ENCODE measurements at regions not wholly inside any gene's neighbourhood (a gene's known extent, or its start where the extent isn't known, plus 50 kb on each side); places are given as distances from the start of the nearest gene placed in this dataset.

DNA sequence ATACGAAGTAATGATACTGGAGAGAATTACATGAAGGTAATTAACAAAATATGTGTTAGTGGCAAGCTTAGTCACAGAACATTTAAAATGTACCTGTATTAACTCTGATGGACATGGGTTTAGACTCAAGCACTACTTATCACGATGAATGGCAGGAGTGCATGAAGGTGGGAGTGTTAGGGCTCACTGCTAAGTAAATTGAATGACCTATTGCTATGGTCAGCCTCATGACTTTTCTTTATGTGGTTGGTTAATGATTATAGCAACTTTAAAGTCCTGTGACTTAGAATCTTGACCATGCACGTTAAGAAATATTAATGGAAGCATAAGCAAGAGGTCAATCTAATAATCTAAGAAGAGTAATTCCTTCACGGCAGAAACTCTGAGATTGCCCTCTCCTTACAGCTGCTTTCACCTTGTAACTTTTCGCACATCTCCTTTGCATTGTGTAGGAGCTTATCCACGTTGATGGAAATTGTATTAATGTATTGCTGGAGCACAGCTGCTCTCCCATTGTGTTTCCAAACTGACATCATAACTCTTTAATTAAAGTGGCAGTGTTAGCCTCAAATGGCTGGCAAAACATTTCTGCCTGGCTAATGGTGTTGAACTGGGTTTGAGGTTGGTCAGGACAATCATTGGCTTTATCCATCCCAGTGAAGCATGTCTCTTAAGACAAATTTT is 114.5 kb downstream of the RXFP2 start:
- no peak for DNase-seq (ENCODE audit: extremely low read depth in 1 of 11, low read depth in 9 of 11, low spot score in 4 of 11)

DNA sequence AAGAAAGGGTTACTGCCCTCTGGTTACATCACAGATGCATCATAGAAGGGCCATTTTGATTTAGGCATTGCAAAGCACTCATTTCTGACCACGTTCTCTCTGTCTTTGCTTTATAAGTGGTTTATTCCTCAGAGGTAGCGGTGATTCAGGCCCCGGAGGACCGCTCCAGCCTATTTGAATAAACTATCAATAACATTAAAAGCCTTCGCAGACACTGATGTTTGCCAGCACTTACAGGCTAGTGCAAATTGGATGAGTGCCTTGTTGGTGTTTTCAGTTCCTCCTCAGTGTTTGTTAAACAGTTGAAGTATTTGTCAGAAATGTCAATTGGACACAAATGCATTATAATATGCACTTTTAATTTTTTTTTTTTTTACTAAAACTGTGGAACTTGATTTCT is 120.2 kb downstream of the RXFP2 start:
- DNase-seq (ENCODE audit: extremely low read depth in 1 of 11, low read depth in 9 of 11, low spot score in 4 of 11) = no peak

DNA sequence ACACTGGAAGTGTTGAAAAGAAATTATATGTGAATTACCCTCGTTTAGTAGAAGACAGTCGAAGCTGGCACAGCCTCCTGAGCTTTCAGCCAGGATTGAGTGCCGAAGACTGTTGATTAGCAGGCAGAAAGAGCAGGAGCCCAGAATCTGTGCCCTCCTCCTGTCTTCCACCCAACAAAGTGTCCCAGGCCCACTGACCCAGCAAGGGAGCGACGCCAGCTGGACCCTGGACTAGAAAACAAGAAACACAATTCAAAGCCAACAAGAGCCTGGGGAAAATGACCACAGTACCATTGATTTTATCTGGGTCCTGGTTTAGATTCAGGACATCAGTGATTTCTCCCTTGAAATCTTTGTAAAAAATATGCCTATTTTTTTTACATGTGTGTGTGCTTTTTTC is 120.7 kb downstream of the RXFP2 start:
- DNase-seq (ENCODE audit: extremely low read depth in 1 of 11, low read depth in 9 of 11, low spot score in 4 of 11) = no peak

GRCh38 chr13:31862828-31863227 is 123.5 kb downstream of the RXFP2 start:
- DNase-seq (ENCODE audit: extremely low read depth in 1 of 11, low read depth in 9 of 11, low spot score in 4 of 11) = no peak

- DNase-seq (ENCODE audit: extremely low read depth in 1 of 11, low read depth in 9 of 11, low spot score in 4 of 11) = no peak
Observed at GRCh38 chr13:31864307-31864706, 125.0 kb downstream of the RXFP2 start.

DNA sequence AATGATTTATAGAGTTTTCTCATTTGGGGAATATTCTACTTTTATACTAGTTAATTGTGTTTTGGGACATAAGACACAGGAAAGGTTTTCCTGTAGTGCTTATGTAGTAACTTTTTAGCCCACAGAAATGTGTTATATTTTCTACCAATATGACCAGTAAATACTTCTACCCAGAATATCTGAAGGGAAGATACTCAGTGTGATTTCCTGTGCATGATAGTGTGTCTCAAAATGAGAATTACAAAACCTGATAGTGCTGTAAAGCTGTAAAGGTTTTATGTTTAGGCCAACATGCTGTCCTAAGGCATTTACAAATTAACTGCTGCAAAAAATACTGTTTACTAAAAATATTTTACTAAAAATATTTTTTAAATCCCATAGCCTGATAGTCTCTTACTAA is 126.8 kb downstream of the RXFP2 start:
- DNase-seq (ENCODE audit: extremely low read depth in 1 of 11, low read depth in 9 of 11, low spot score in 4 of 11) = no peak

DNA sequence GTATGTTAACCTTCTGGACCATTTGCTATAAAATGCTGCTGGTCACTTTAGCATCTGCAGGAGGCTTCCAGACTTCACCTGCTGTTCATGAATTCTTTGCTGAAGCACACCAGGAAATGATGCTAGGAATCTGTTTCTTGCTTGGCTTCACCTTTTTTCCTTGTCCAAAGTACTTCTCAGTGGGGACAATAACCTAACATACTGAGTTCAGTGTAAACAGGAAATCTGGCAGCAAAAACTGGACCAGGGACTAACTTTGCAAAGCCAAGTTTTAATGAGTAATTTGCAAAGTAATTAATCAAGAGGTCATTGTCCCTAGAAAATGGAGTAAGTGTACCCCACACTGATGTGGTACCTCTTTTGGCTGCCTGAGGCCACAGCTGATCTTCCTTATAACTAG is 128.4 kb downstream of the RXFP2 start:
- no peak for DNase-seq (ENCODE audit: extremely low read depth in 1 of 11, low read depth in 9 of 11, low spot score in 4 of 11)

GRCh38 chr13:31869582-31869981 is 130.3 kb downstream of the RXFP2 start:
- DNase-seq (ENCODE audit: extremely low read depth in 1 of 11, low read depth in 9 of 11, low spot score in 4 of 11) = no peak

DNA sequence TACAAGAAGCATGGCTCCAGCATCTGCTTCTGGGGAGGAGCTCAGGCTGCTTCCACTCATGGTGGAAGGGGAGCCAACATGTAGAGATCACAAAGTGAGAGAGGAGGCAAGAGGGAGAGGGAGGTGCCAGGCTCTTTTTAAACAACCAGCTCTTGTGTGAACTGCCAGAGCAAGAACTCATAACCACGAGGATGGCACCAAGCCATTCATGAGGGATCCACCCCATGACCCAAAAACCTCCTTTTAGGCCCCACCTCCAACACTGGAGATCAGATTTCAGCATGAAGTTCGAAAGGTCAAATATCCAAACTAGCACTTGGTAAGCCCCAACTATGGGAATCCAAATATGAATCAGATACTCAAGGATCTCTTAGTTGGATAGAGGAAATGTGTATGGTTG is 131.2 kb downstream of the RXFP2 start:
- no peak for DNase-seq (ENCODE audit: extremely low read depth in 1 of 11, low read depth in 9 of 11, low spot score in 4 of 11)

- DNase-seq (ENCODE audit: extremely low read depth in 1 of 11, low read depth in 9 of 11, low spot score in 4 of 11) = no peak
Observed at GRCh38 chr13:31873145-31873544, 133.8 kb downstream of the RXFP2 start.

DNA sequence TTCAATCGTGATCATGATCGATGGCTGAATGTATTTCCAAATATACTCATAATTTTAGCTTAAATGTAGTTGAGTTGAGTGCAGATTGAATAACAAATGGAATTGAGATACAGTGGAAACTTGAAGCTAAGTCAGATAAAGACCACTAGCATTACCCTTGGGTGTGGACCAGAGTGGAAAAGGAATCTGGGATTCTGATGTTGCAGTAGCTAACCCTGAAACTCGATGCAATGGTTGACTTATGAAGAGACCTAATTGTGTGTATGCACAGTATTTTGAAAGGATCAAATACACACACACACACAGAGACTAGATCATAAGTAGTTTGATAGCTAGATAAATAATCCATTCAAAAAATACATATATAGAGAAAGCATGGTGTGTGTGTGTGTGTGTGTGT is 135.8 kb downstream of the RXFP2 start:
- no peak for DNase-seq (ENCODE audit: extremely low read depth in 1 of 11, low read depth in 9 of 11, low spot score in 4 of 11)

DNA sequence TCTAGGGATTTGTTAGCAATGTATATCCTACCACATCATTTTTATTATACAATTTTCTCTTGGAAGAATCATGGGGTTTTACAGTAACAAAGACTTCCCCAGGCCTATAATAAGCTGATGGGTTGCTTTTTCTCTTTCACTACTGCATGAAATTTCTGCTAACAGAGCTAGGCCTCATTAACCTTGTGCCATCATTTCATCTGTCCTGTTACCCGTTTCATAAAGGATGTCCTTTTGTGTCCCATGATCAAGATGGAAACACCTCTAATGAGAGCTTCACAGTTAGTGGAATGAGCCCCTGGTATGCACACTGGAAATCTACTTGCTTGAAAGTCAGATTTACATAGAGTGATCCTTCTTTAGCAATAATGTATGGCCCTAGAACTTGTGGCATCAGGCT is 138.7 kb downstream of the RXFP2 start:
- no peak for DNase-seq (ENCODE audit: extremely low read depth in 1 of 11, low read depth in 9 of 11, low spot score in 4 of 11)

GRCh38 chr13:31878495-31878894 is 139.2 kb downstream of the RXFP2 start:
- no peak for DNase-seq (ENCODE audit: extremely low read depth in 1 of 11, low read depth in 9 of 11, low spot score in 4 of 11)

- DNase-seq (ENCODE audit: extremely low read depth in 1 of 11, low read depth in 9 of 11, low spot score in 4 of 11) = no peak
Observed at GRCh38 chr13:31878955-31879354, 139.6 kb downstream of the RXFP2 start.

DNA sequence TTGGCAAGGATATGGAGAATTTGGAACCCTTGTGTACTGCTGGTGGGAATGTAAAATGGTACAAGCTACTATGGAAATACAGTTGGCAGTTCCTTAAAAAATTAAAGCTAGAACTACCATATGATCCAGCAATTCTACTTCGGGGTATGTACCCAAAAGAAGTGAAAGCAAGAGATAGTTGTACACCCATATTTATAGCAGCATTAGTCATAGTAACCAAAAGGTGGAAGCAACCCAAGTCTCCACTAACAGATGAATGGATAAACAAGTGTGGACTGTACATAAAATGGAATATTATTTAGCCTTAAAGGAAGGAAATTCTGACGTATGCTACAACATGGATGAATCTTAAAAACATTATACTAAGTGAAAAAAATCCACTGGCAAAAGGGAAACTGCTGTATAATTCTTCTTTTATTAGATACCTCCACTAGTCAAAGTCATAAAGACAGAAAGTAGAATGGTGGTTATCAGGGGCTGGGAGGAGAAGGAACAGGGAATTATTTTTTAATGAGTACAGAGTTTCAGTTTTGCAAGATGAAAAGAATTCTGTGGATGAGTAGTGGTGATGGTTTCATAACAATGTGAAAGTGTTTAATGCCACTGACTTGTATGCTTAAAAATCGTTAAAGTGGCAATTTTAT is 141.6 kb downstream of the RXFP2 start:
- DNase-seq (ENCODE audit: extremely low read depth in 1 of 11, low read depth in 9 of 11, low spot score in 4 of 11) = no peak

GRCh38 chr13:31881495-31881882 is 142.2 kb downstream of the RXFP2 start:
- DNase-seq (ENCODE audit: extremely low read depth in 1 of 11, low read depth in 9 of 11, low spot score in 4 of 11) = no peak

DNA sequence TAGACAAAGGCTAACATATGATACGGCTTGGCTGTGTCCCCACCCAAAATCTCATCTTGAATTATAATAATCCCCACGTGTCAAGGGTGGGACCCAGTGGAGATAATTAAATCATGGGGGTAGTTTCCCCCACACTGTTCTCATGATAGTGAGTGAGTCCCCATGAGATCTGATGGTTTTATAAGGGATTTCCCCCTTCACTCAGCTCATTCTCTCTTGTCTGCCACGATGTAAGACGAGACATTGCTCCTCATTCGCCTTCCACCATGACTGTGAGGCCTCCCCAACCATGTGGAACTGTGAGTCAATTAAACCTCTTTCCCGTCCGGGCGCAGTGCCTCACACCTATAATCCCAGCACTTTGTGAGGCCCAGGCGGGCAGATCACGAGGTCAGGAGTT is 143.5 kb downstream of the RXFP2 start:
- no peak for DNase-seq (ENCODE audit: extremely low read depth in 1 of 11, low read depth in 9 of 11, low spot score in 4 of 11)

GRCh38 chr13:31884556-31884955 is 145.2 kb downstream of the RXFP2 start:
- no peak for DNase-seq (ENCODE audit: extremely low read depth in 1 of 11, low read depth in 9 of 11, low spot score in 4 of 11)

DNA sequence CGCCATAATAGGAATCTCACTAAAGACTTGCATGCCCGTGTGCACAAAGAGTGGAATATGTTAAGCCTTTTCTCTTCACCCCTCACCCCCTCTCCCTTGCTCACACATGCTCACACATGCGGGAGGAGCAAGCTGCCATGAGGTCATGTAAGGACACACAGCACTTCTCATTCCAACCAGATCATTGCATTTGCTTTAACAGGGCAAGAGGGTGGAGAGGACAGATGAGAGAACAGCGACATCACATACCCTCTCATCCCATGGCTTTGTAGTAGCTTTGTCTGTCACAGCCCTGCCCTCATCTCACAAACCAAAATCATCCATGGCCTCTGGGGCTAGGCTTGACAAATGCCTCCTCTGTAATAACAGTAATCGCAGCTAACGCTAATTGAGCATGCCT is 145.6 kb upstream of the FRY start:
- DNase-seq (ENCODE audit: extremely low read depth in 1 of 11, low read depth in 9 of 11, low spot score in 4 of 11) = no peak

DNA sequence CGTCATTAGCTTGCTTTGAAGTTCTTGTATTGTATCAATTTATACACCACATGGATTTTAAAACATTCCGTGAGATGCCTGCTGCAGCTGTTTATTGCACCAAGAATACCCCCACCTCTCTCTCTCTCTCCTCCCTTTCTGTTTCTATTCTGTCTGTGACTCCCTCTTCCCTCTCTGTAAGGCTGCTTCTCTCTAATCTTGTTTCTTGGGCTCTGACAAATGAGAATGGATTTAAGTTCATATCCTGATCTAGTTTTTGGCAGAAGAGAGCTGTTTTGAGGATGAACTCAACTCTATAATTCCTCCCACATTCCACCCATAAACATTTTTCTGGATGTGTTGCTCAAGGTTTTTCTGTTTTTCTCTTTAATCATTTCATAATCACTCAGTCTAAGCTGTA is 144.3 kb upstream of the FRY start:
- DNase-seq (ENCODE audit: extremely low read depth in 1 of 11, low read depth in 9 of 11, low spot score in 4 of 11) = no peak

DNA sequence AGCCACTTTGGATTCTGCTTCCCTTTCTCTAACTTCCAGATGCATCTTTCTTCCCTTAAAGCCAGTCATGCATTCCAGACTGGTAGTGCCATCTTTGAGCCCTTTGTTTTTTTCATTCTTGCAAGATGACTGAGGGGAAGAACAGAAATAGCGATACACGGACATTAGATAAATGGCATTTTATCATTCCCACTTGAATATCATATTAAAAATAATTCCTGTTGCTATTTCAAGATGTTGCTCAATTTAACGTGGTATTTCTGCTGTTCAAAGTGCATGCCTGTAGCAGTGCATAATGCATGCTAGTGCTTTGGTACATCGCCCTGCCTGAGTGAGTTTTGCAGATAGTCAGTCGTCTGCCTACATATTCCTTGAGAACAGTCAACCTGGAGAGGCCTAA is 140.6 kb upstream of the FRY start:
- no peak for DNase-seq (ENCODE audit: extremely low read depth in 1 of 11, low read depth in 9 of 11, low spot score in 4 of 11)
